HG03159 (cell line): ENCODE measurements at regions not wholly inside any gene's neighbourhood (a gene's known extent, or its start where the extent isn't known, plus 50 kb on each side); places are given as distances from the start of the nearest gene placed in this dataset.

Experiments used
- ATAC-seq: cut with Tn5 transposase; IDR thresholded peaks from one replicate; pipeline ENCODE4 v1.9.1; 2021; ENCODE audit warnings: mild to moderate bottlenecking, moderate library complexity; ENCODE audit not compliant: unreplicated experiment

- no peak for ATAC-seq
Observed at GRCh38 chr5:61683148-61683547, 351.1 kb downstream of the ZSWIM6 start.

GRCh38 chr5:61683926-61684325, 351.9 kb downstream of the ZSWIM6 start:
- ATAC-seq: no peak

GRCh38 chr5:61686491-61687257, 354.6 kb downstream of the ZSWIM6 start:
- no peak for ATAC-seq

GRCh38 chr5:61687371-61687770, 355.3 kb downstream of the ZSWIM6 start:
- no peak for ATAC-seq

- no peak for ATAC-seq
Observed at GRCh38 chr5:61689153-61689846, 357.2 kb downstream of the ZSWIM6 start.

GRCh38 chr5:61697809-61698558, 365.9 kb downstream of the ZSWIM6 start:
- no peak for ATAC-seq

GRCh38 chr5:61701877-61702602, 370.0 kb downstream of the ZSWIM6 start:
- peak; percentile 52 for ATAC-seq

- peak; percentile 12 for ATAC-seq
Observed at GRCh38 chr5:61702784-61703183, 370.7 kb downstream of the ZSWIM6 start.

GRCh38 chr5:61704289-61704688, 372.2 kb downstream of the ZSWIM6 start:
- peak; percentile 45 for ATAC-seq

- no peak for ATAC-seq
Observed at GRCh38 chr5:61706751-61707150, 374.7 kb downstream of the ZSWIM6 start.

GRCh38 chr5:61719124-61719523, 387.1 kb downstream of the ZSWIM6 start:
- ATAC-seq: no peak

GRCh38 chr5:61720829-61721228, 388.8 kb downstream of the ZSWIM6 start:
- ATAC-seq: no peak

GRCh38 chr5:61724102-61724501, 392.0 kb downstream of the ZSWIM6 start:
- ATAC-seq: no peak

GRCh38 chr5:61728287-61728686, 396.2 kb downstream of the ZSWIM6 start:
- ATAC-seq: no peak

- ATAC-seq: no peak
Observed at GRCh38 chr5:61730866-61731265, 398.8 kb downstream of the ZSWIM6 start.

GRCh38 chr5:61731267-61731945, 399.3 kb downstream of the ZSWIM6 start:
- no peak for ATAC-seq

- no peak for ATAC-seq
Observed at GRCh38 chr5:61731946-61732314, 399.9 kb downstream of the ZSWIM6 start.

GRCh38 chr5:61732369-61732768, 400.3 kb downstream of the ZSWIM6 start:
- ATAC-seq: no peak

GRCh38 chr5:61732796-61733195, 400.7 kb downstream of the ZSWIM6 start:
- ATAC-seq: no peak

- no peak for ATAC-seq
Observed at GRCh38 chr5:61734001-61734400, 401.9 kb downstream of the ZSWIM6 start.

- ATAC-seq: no peak
Observed at GRCh38 chr5:61734966-61735365, 402.9 kb downstream of the ZSWIM6 start.
